ENCODE measurements at regions not wholly inside any gene's neighbourhood (a gene's known extent, or its start where the extent isn't known, plus 50 kb on each side); places are given as distances from the start of the nearest gene placed in this dataset.

DNA sequence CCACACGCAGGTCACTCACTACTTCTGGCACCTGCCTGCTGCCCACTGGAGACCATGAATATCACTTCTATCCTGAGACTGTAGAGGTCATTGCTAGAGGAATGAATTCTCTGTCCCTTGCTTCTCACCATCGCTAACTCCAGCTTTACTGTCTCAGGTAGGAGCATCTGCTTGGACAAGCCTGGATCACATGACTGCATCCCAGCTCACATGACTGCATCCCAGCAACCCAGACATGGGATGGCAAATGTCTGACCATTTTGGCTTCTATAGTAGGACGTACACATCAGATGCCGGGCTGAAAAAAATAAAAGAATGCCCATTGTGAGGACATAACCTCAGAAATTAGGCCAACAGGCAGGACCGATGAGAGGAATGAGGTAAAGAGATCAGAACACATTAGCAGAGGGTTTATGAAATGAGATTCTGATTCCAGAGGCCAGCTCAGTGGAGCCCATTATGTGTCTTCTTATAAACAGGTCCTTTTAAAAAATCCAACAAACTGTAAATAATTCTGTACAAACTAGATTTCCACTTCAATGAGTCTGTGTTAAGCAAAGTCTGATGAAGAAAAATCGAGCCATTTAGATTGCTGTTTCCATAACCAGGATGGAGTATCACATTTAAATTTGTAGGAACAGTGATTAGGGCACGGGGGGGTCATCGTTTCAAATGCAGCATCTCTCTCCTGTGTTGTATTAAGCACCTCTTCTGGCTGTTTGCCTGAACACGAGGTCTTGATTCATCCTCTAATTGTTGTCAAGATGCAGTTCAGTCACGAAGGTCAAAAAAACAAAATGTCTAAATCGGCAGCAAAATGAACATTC, 126.7 kb downstream of the MTHFS start:
- TF ChIP-seq, protein P1, sequence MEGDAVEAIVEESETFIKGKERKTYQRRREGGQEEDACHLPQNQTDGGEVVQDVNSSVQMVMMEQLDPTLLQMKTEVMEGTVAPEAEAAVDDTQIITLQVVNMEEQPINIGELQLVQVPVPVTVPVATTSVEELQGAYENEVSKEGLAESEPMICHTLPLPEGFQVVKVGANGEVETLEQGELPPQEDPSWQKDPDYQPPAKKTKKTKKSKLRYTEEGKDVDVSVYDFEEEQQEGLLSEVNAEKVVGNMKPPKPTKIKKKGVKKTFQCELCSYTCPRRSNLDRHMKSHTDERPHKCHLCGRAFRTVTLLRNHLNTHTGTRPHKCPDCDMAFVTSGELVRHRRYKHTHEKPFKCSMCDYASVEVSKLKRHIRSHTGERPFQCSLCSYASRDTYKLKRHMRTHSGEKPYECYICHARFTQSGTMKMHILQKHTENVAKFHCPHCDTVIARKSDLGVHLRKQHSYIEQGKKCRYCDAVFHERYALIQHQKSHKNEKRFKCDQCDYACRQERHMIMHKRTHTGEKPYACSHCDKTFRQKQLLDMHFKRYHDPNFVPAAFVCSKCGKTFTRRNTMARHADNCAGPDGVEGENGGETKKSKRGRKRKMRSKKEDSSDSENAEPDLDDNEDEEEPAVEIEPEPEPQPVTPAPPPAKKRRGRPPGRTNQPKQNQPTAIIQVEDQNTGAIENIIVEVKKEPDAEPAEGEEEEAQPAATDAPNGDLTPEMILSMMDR (conservative IDR thresholded peaks at IDR 0.05; ENCODE audit: low read depth, low read length) = no peak
- no peak for TF ChIP-seq EZH2 (IDR thresholded peaks at IDR 0.05; ENCODE audit: low read length, unreplicated experiment)

Data from PC-3 (cell line).